CD4-positive, alpha-beta T cell treated with Interleukin-6 at 100 ng/mL for 8 hours (primary cell): ENCODE measurements at regions not wholly inside any gene's neighbourhood (a gene's known extent, or its start where the extent isn't known, plus 50 kb on each side); places are given as distances from the start of the nearest gene placed in this dataset.
"Not testable (repeated sequence)": the region's sequence is repeated elsewhere in the genome, so short reads cannot be mapped to it uniquely, and the experiment has no call there.

Source experiments
- DNase-seq: peaks from one replicate; pipeline ENCODE4 v3.0.0-alpha.2; 2020; ENCODE audit warnings: mixed read lengths, low spot score

DNA sequence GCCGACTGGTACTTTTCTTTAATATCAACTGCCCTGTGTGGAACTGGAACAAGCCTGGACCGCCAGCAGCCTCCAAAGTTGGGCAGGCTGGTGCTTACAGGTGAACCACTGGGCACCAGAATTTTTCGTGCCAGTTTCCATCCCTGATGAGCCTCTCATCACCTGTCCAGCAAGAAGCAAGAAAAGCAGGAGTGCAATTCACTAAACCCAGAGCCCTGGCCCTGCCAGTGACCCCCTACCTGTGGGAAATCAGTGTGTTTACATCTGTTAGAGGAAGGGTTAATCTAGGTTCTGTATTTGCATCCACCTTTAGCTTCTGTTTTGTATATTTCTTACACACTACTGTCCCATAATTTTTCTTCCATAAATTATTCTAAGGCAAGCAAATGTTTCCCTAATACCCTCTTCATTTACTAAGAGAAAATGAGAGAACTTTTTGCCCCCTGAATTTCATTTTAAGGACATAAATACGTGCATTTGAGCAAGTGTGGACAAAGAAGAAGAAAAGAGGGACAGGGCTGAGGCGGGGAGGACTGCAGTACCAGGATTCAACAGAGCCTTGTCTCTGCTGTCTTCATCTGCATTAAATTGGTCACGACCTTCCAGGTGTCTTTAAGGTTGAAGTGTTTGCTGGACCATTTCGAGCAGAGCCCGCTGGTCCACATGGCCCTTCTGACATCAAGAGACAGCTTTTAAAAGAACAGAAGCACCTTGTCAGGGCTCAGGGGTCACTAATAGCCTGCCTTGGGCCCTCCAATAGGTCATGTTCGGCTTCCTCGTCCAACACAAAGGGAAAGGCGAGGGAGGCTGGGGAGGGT, 763.1 kb downstream of the BCL11A start:
- DNase-seq, result no peak

- DNase-seq, result no peak
Observed at GRCh38 chr2:59789523-59789922, 763.9 kb downstream of the BCL11A start.

DNA sequence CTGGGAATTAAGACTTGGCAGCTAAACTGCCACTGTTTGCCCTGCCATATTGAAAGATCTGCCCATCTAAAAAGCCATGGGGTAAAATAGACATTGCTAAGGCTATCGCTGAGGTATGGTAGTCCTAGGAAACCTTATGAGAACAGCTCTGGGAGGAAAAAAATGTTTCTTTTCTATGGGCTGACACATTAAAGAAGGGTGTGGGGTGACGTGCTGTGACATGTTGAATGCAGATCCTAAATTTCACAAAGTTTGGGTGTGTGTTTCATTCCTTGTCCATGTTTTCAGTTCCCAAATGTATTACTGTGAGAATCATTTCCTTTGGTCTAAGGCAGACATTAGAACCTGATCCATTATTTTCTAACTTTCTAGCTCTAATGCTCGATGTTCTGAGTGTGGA, 766.4 kb downstream of the BCL11A start:
- no peak for DNase-seq

GRCh38 chr2:59786684-59787083, 766.8 kb downstream of the BCL11A start:
- DNase-seq, result no peak

DNA sequence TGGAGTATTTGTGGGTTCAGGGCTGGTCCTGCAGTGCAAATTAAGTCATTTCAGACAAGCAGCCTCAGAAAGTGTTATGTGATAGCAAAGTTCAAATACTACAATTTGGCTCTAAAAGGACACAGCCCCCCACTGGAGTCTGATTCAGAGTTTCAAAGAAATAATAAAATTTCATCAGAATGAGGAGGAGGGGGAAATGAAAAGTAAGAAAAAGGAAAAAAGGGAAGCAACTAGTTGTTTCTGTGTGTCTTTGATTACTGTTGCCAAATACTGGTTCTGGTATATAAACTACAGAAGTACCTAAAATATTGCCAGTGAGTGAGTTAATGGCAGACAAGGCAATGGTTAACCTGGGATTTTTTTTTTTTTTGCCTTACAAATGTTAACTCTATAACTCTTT, 773.9 kb downstream of the BCL11A start:
- no peak for DNase-seq

DNA sequence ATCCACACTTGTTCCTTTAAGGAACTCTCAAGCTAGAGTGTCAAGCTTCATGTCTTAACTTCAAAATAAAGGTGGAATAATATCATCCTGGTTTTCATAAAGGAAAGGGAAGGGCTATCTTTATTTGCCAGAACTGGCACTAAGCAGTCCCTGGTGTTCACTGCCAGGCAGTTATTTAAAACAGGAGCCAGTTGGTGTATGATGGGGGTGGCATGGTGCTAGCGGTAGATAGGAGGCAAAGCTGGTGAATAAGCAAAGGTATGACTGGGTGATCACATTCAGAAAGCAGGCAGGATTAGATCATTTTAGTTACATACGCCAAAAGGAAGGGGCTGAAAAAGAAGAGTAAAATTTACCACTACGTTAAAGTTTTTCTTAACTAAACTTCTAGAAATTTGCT, 776.3 kb downstream of the BCL11A start:
- DNase-seq, result no peak

GRCh38 chr2:59776726-59777008, 776.8 kb downstream of the BCL11A start:
- no peak for DNase-seq

- no peak for DNase-seq
Observed at GRCh38 chr2:59774821-59775433, 778.5 kb downstream of the BCL11A start.

DNA sequence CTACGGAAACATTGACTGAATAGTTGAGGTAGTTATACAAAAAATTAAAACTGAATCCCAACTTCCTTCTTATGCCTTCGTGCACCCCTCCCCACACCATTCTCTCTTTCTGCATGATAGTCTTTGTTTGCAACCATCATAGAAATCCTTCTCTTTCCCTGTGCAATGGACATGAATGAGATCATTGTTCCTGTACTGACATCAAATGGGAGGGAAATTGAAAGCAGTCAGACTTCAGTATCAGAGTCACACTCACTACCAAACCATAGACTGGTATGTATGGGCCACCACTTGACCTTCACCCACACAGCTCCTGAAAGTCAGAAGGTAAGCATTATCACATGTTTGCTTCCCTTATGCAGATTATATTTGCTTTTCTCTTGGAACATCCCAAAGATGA, 782.8 kb downstream of the BCL11A start:
- DNase-seq, result no peak

GRCh38 chr2:59761966-59762365, 791.5 kb downstream of the BCL11A start:
- DNase-seq, result no peak

- DNase-seq, result no peak
Observed at GRCh38 chr2:59756150-59756549, 797.3 kb downstream of the BCL11A start.

DNA sequence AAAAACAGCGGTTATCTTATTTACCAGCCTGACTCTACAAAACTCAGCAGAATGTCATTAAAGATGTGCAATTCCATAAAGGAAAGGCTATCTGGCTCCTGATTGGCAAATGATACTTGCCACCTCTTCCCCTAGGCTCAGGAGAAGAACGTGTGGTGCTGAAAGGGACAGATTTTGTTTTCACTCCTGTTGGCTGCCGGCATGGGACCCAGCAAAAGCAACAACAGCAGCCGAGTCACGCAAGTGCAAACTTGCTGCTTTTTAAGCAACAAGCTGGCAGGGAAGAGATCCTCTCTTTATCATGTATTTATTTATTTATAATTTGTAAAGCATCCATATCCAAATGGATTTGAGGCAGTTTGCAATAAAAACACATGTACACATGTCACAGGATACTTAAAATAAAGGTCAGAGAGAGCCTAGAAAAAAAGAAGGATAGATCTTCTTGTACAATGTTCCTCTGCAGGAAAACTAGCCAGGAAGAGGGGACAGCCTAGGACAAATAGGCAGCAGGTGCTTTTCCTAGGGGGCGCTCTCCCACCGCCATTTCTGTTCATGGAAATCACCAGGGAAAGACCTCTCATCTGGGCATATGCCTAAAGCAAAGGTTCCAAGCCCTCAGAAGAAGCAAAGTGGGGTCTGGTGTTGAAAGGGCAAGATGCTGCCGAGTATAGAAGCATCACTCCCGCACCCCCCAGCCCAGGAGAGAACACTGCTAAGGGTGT, 799.3 kb downstream of the BCL11A start:
- DNase-seq, result no peak

DNA sequence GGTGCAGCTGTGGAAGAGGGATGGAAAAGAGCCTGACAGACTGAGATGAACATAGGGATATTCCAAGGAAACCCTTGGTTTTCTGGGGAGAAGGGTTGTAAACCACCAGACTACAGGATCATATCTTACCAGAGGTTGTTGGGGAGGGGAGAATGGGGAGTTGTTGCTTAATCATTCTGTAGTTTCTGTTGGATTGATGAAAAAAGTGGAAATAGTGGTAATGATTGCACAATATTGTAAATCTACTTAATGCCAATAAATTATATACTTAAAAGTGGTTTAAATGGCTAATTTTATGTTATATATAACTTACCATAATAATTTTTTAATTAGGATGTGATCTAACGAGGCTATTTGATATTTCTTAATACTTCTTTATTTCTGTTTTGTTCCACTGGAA, 800.9 kb downstream of the BCL11A start:
- no peak for DNase-seq

DNA sequence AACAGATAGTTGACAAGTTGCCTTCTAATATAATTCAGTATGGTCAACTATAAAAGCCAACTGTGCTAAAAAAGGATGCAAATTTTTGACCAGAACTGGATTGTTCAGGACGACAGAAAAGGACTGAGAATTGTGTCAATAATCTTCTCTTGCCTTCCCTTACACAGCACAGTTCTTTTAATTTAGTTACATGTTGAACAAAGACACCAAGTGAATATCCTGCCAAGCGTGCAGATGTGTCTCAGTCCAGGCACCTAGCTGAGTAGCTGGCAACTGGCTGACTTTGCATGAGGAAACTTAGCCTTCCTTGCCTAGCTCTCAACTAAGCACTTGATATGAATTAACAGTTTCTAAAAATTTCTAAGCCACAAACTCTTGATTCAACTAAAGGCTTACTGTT, 801.4 kb downstream of the BCL11A start:
- no peak for DNase-seq

DNA sequence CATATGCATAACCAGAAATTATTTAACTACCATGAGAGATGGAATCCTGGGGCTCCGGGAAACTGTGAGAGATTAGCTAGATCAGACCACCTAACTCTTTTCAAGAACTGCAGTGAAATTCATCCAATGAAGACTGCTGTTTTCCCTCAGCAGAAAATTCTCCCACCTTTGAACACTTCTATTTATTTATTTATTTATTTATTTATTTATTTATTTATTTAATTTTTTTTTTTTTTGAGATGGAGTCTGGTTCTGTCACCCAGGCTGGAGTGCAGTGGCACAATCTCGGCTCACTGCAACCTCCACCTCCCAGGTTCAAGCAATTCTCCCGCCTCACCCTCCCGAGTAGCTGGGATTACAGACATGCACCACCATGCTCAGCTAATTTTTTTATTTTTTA, 802.2 kb downstream of the BCL11A start:
- DNase-seq, result not testable (repeated sequence)

DNA sequence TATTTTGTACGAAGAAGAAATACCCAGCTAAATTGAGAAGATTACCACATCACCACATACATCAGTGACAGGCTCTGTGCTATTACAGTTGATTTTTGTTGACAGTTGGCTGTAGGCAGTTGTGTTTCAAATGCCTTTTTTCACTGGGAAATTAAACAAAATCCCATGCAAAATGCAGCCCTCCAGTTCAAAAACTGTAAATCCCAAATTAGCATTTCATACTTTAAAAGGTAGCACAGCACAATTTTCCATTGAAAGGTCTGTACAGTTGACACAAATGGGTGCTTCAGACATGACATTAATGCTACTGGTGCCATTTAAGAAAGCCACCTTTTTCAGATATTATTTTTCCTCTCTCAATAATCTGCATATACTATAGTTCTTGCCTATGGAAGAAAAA, 807.2 kb downstream of the BCL11A start:
- no peak for DNase-seq

- DNase-seq, result no peak
Observed at GRCh38 chr2:59745085-59745484, 808.4 kb downstream of the BCL11A start.

- no peak for DNase-seq
Observed at GRCh38 chr2:59744436-59744835, 809.0 kb downstream of the BCL11A start.

GRCh38 chr2:59741840-59742239, 811.6 kb downstream of the BCL11A start:
- no peak for DNase-seq

DNA sequence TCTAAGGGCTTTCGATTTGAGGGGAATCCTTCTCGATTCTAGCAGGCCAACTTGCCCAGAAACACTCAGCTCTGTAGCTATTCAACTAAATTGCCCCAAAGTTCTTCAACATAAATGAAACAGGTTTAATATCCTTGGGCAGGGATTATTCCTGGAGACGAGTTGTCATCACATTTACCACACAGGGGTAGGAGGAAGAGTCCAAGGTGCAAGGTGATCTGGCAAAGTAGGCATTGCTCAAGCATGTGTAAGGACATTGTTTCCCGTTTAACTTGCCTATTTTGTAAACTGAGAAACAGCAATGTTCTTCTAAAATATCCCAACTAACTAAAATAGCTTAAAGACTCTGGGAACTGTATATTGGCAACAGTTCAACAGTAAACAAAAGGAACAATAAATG, 814.3 kb downstream of the BCL11A start:
- DNase-seq, result no peak

DNA sequence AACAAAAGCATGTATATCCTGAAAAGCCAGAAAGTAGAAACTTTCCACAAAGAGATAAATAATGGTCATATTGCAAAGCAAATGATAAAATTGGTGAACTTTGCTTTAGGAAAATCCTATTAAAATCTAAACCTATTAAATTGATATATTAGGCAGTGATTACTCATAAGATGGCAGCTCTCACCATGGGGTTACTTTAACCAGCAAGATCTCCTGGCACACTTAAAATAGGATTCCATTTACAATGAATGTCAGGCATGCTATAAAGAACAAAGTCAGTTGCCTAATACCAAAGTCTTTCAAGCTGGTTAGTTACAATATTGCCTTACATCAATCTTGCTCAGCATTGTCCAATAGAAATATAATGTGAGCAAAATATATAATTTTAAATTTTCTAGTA, 816.2 kb downstream of the BCL11A start:
- no peak for DNase-seq

DNA sequence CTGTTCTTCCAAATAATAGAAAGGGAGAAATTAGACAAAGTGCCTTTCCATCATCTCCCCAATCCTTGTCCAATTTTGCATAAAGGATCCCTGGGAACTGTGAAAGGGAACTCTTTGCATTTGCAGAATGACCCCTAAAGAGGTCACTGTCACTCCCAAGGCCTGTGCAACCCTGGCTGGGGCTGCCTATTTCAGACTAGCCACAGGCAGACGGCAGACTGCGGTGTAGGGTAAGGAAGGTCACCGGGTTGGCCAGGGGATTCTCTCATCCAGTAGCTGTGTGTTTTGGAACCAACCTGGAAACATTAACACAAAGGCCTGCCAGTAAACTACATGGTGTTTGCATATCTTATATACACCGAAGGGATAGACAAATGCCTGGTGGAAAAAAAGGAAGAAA, 818.7 kb downstream of the BCL11A start:
- no peak for DNase-seq

GRCh38 chr2:59733970-59734369, 819.5 kb downstream of the BCL11A start:
- DNase-seq, result no peak

DNA sequence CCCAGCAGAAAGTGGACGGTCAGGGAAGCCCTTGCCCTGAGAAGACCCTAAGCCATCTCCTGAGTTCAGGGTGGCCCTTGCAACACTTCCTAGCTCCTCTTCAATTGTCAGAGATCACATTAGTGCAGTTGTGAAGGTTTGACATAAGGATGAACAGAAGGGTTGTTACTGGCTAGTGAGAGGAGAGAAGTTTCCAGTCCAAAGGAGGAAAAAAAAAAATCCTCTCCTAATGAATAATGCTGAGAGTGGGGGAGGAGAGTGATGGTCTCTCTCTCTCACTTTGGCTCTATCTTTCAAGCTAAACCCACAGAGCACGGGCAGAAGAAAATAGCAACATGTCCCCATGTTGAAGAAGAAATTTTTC, 819.9 kb downstream of the BCL11A start:
- DNase-seq, result no peak
